OCI-LY1 (cell line): ENCODE measurements at regions not wholly inside any gene's neighbourhood (a gene's known extent, or its start where the extent isn't known, plus 50 kb on each side); places are given as distances from the start of the nearest gene placed in this dataset.

Source experiments
- EZH2 ChIP-seq: fragments of 200-600 bp; sonication (generic), shearing (Covaris generic); IDR thresholded peaks from 2 replicates; pipeline ENCODE4 v1.8.0; 2017; ENCODE audit warnings: borderline replicate concordance, mixed run types, mild to moderate bottlenecking, antibody characterized with exemption, low read length, moderate library complexity, mixed read lengths
- TF ChIP-seq, protein P1 (sequence below): fragments of 200-600 bp; sonication (generic), shearing (Covaris generic); IDR thresholded peaks from 2 replicates; pipeline ENCODE4 v1.5.1; 2017; ENCODE audit warnings: mild to moderate bottlenecking, antibody characterized with exemption, low read length, moderate library complexity, mixed read lengths

DNA sequence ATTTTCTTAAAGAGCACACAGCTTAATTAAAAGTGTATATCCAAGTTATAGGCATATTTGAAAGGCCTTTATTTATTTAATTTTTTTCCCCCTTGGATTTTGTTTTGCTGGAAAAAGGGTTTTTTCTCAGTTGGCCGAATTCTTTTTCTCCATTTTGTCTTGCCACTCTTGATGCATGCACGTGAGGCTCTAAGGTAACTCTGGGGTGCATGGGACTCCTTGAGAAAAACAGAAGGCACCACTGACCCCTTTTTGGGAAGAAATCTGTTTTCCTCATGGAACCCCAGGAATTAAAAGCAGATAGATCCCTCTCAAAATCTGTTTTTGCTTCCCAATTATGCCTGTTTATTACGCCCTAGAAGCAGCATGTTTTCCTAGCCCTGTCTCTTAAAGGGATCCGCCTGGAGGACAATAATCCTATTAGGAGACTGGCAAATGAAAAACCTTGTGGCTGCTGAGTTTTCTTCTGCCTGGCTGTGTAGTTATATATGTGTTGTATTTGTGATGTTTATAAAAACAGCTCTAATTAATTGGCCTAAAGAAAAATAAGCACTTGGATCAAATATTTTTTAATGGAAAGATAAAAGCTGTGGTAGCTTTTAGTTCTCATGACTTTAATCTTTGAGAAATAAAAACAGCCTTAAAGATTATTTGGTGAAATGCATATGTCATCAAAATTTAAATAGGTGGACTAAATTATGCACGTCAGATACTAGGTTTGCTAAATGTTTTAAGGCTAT lies 435.1 kb upstream of the CDH9 start:
- TF ChIP-seq, protein P1, sequence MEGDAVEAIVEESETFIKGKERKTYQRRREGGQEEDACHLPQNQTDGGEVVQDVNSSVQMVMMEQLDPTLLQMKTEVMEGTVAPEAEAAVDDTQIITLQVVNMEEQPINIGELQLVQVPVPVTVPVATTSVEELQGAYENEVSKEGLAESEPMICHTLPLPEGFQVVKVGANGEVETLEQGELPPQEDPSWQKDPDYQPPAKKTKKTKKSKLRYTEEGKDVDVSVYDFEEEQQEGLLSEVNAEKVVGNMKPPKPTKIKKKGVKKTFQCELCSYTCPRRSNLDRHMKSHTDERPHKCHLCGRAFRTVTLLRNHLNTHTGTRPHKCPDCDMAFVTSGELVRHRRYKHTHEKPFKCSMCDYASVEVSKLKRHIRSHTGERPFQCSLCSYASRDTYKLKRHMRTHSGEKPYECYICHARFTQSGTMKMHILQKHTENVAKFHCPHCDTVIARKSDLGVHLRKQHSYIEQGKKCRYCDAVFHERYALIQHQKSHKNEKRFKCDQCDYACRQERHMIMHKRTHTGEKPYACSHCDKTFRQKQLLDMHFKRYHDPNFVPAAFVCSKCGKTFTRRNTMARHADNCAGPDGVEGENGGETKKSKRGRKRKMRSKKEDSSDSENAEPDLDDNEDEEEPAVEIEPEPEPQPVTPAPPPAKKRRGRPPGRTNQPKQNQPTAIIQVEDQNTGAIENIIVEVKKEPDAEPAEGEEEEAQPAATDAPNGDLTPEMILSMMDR, result no peak
- no peak for TF ChIP-seq EZH2
